ENCODE measurements at regions not wholly inside any gene's neighbourhood (a gene's known extent, or its start where the extent isn't known, plus 50 kb on each side); places are given as distances from the start of the nearest gene placed in this dataset.

- H3K27ac ChIP-seq = no peak overlapping the region
- TF ChIP-seq CTCF (conservative IDR thresholded peaks at IDR 0.05) = no peak
- no peak for TF ChIP-seq ZFX (IDR thresholded peaks at IDR 0.05)
Measured at GRCh38 chr2:14565666-14566065, 66.9 kb upstream of the LRATD1 start.

- no peak overlapping the region for H3K27ac ChIP-seq
- no peak for TF ChIP-seq CTCF (conservative IDR thresholded peaks at IDR 0.05)
- TF ChIP-seq ZFX (IDR thresholded peaks at IDR 0.05) = no peak
Measured at GRCh38 chr2:14567561-14567960, 65.0 kb upstream of the LRATD1 start.

- TF ChIP-seq CTCF (conservative IDR thresholded peaks at IDR 0.05) (no peak), ZFX (IDR thresholded peaks at IDR 0.05) (no peak)
- no peak overlapping the region for H3K27ac ChIP-seq
Measured at GRCh38 chr2:14569294-14569693, 63.2 kb upstream of the LRATD1 start.

- TF ChIP-seq ZFX (IDR thresholded peaks at IDR 0.05) = no peak
- no peak for TF ChIP-seq CTCF (conservative IDR thresholded peaks at IDR 0.05)
- H3K27ac ChIP-seq = no peak overlapping the region
Measured at GRCh38 chr2:14572633-14573032, 59.9 kb upstream of the LRATD1 start.

GRCh38 chr2:14577843-14578242, 54.7 kb upstream of the LRATD1 start:
- TF ChIP-seq ZFX (IDR thresholded peaks at IDR 0.05) (no peak), CTCF (conservative IDR thresholded peaks at IDR 0.05) (no peak)
- H3K27ac ChIP-seq = no peak overlapping the region

Measured in C4-2B (cell line).